HG03108 (cell line): ENCODE measurements at regions not wholly inside any gene's neighbourhood (a gene's known extent, or its start where the extent isn't known, plus 50 kb on each side); places are given as distances from the start of the nearest gene placed in this dataset.
"Not testable (repeated sequence)": the region's sequence is repeated elsewhere in the genome, so short reads cannot be mapped to it uniquely, and the experiment has no call there.

ENCODE experiments used
- ATAC-seq: cut with Tn5 transposase; IDR thresholded peaks from one replicate; pipeline ENCODE4 v1.9.1; 2021; ENCODE audit warnings: moderate library complexity; ENCODE audit not compliant: unreplicated experiment

DNA sequence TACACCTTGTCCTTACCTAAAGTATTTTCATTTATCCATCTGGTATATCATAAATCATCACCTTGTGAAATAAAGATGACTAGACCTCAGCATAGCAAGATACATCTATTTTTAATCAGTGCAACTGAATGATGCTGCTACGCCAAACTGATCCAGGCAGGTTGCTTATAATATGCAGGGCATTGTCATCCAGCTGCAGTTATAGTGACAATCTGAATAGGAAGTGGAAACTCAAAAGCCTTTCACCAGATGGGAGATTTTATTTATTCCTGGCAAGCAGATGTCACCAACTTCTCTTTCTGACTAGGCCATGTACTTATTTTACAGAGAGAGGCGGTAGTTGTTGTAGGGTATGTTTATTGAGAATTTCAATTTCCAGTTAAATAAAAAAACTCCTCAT lies 747.3 kb downstream of the ADCYAP1 start:
- no peak for ATAC-seq

DNA sequence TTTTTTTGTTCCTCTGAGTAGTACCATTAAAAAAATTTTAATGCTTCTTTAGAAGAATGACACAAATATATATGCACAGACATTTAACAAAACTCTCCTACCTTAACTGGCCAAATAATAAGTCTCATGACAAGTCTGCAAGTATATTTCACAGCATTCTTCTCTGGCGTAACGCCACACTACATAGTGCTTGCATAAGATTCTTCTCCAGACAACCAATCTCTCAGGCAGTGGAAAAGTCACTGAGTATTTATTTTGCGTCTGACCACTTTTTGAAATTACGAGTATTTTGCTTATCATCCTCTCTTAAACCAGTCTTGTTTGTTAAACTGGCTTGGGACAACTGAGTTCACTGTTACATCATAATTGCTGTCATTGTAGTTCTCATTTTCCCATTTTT lies 749.2 kb downstream of the ADCYAP1 start:
- no peak for ATAC-seq

- no peak for ATAC-seq
Measured at GRCh38 chr18:1657876-1658275, 753.2 kb downstream of the ADCYAP1 start.

DNA sequence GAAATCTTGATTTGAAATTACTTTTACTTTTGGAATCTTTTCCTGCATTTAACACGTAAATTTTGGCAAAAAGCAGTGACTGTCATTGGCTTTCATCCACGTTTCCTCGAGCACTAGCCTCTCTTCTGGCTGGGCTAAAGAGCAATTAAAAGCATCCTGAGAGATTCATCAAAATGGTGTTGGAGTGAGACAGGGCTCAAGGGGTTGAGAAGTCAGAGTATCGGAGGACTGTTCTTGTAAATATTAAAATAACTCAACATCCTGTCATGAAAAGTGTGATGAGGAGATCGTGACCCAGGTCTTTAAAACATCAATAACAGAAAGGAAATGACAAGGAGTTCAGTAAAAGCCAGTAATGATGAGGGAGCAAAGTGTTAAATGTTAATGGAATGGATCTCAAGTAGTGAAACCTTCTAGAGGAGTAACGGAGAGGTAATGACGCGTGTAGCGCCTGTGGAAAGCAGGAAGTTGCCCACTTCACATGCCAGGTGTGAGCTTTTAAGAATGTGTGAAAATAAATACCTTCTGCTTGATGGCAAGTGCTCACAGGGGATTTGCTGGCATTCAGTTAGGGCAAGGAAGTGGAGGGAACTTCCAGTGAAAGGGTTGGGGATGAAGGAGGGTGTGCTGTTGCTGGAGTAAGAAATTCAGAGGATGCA lies 754.4 kb downstream of the ADCYAP1 start:
- no peak for ATAC-seq

DNA sequence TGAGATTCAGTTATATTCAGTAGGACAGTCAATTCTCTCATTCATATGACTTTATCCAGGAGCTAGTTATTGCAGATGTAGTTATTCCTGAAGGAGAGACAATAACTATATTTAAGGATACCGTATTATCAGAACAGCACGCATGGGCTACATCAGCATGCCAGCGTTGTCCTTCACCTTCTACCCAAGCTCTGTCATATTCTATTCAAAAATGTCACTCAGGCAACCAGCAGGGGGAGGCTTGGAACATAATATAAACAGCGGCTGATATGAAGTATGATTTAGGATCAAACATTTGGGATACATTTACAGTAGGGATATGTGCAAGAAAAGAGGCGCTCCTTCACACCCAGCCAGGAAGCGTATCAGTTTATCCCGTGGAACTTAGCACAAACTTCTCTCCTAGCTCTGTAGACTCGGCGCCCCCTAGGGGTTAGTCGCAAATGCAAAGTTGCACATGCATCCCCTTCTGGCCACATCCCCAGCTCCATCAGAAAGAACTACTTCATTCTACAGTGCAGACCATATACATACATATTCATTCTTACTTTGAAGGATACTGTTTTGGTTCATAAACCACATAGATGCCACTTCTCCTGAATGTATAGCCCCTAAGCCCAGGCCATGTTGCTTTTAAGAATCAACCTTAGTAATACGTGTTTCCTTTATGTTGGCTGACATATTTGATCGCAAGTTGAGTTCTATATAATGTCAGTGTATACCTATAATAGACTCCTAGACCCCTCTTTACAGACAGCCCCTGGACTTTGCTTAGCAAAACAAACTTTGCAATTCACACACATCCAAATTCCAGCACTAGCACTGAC lies 759.4 kb downstream of the ADCYAP1 start:
- ATAC-seq, result no peak

- ATAC-seq, result no peak
Measured at GRCh38 chr18:1665079-1665478, 760.4 kb downstream of the ADCYAP1 start.

- no peak for ATAC-seq
Measured at GRCh38 chr18:1668279-1668678, 763.6 kb downstream of the ADCYAP1 start.

- not testable (repeated sequence) for ATAC-seq
Measured at GRCh38 chr18:1671710-1672109, 767.0 kb downstream of the ADCYAP1 start.

DNA sequence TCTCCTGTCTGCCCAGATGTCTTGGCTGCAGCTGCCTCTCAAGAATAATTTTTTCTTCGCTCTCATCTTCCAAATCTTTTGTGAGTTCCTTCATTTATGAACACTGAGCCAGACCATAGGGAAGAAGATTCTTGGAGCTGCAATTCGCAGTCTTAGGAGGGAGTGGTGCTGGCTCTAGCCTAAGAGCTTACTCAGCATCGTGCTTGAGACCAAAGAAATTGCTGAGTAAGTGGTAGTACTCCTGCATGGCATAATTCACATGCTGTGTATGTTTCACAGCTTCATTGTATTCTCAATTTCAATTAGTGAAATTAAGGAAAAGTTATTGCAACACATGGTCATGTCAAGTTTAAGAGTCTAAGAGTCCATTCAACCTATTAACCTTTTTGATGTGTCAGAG lies 771.7 kb downstream of the ADCYAP1 start:
- ATAC-seq, result no peak

- ATAC-seq, result no peak
Measured at GRCh38 chr18:1680108-1680507, 775.4 kb downstream of the ADCYAP1 start.

GRCh38 chr18:1691863-1692262 lies 787.2 kb downstream of the ADCYAP1 start:
- ATAC-seq, result no peak

DNA sequence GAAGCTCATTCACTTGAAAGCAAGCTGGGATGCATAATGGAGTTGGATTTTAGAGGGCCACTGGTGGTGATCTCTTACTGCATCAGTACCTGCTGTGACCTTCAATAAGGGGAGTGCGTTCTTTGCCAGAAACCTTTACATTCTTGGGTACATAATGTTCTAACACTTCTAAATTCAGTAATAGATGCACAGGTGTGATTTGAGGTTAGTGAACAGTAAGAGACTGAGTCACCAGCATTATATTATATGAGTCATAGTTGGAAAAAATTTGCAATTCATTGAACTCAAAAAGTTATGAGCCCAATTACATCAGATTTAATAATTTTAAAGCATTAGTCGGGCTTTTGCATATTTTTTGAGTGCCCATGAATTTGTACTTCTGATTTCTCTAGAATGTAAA lies 803.3 kb downstream of the ADCYAP1 start:
- no peak for ATAC-seq

GRCh38 chr18:1710114-1710513 lies 805.4 kb downstream of the ADCYAP1 start:
- ATAC-seq, result no peak

DNA sequence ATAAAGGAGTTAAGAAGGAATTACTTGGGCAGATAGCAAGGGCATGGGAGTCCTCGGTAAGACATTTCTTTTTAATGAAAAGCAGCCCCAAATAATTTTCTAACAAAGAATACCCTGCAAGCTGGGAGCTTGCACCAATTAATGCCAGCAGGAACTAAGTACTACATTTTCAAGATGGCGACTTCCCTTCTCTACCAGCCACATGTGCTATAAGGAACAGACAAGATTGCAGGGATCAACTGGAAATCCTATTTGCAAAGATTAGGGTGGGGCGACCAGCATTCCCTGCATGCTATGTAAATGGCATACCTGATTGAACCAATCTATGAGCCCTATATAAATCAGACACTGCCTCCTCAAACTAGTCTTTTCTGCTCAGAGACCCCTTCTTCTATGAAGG lies 827.5 kb downstream of the ADCYAP1 start:
- ATAC-seq, result no peak

DNA sequence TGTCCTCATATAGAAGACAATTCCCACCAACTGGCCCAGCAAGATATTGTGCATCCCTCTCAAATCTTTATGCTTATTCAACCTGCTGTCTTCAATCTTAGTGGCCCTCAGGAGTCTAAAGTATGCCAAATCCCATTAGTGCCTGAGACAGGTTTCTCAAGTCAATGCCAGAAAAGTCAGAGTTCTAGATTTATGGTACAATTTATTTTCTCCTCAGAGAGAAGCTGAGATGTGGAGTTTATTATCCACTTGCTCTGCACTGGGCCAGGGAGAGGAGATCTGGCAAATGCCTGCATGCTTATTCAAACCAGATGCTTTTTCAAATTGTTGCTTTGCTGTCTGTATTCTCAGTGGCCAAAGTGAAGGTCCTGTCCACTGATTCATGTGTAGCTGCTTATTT lies 825.2 kb downstream of the METTL4 start:
- ATAC-seq, result no peak

- no peak for ATAC-seq
Measured at GRCh38 chr18:1751249-1751648, 820.1 kb downstream of the METTL4 start.

GRCh38 chr18:1760901-1761300 lies 810.4 kb downstream of the METTL4 start:
- ATAC-seq, result no peak

DNA sequence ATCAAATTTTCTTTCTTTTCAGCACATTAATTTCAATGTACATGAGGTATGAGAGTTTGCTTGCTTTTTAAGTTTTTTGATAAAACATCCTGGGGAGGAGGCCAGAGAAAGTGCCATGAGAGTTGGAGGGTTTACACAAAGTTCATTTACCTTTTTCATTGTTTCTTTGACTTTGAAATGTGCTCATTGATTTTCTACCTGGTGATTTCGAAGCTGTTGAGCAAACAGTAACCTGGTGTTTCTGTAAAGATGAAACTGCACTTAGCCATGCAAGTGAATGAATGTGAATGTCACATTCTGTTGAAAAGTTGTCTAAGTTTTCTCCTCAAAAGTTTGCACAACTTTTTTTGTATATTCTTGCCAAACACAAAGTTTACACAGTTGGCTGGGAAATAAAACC lies 797.0 kb downstream of the METTL4 start:
- ATAC-seq, result no peak

GRCh38 chr18:1777843-1778242 lies 793.5 kb downstream of the METTL4 start:
- ATAC-seq, result no peak

DNA sequence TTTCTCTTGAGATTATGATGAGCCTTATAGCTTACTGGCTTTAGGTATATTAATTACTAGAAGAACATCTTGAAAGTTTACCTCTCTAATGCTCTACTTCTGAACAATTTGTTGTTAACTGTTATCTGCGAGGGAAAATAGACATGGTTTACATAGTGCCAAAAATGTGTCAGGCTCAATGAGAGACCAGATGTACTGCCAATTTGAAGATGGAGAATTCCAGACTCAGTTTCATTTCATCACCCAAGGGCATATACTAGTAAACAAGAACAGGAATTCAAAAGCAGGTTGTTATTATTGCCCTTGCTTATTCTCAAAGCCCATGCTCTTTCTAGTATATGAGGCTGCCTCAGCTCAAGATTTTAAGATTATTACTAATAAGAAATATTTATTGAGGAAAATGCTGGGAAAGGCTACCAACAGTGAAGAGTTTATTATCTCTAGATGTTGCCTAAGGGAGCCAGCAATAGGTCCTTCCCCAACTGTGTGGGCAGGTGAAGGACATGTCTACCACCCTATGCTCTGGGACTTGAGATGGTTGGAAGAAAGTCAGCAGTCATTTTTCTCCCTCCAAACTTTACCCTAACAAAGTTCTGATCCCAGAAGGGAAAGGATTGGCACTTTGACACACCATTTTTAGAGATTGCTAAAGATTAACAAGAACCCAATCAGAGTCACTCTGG lies 792.7 kb downstream of the METTL4 start:
- no peak for ATAC-seq

- ATAC-seq, result no peak
Measured at GRCh38 chr18:1779587-1779986, 791.7 kb downstream of the METTL4 start.

DNA sequence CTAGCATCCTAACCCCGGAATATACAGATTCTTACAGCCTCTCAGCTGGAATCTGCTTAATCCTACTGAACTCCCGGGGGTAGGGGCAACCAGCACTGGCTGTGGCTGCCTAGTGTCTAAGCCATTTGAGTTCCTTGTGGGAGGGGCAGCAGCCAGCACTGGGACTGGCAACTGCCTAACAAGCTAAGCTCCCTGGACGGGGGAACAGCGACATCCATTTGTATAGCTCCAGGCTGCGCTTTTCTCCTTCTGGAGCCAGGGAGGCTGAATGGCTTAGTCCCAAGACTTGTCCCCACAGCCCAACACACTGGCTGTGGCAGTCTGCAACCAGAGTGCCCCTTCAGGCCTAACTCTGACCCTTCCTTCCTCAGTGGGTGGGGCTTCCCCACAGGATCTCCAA lies 787.2 kb downstream of the METTL4 start:
- ATAC-seq, result no peak
